ENCODE measurements at regions not wholly inside any gene's neighbourhood (a gene's known extent, or its start where the extent isn't known, plus 50 kb on each side); places are given as distances from the start of the nearest gene placed in this dataset.

DNA sequence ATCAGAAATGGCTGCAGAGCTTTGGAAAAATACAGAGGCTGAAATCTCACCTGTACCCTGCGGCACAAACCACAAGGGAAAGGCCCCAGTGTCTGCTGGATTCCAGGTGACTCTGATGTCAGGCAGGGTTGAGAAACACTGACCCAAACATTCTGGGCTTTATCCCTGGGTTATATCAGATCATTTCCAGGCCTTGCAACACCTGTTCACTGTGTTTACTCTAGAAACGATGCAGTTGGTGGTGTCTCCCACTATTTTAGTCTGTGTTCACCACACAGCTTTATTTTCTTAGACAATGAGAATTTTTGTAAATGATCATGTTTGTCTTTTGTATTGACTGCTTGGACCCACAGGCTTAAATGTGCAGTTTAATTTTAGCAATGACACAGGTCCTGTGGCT, 151.5 kb upstream of the SDK2 start:
- no peak for TF ChIP-seq BHLHE40 (IDR thresholded peaks at IDR 0.05; ENCODE audit: borderline replicate concordance)
- no peak for TF ChIP-seq TARDBP (IDR thresholded peaks at IDR 0.05)
- no peak for TF ChIP-seq FOXM1 (IDR thresholded peaks at IDR 0.05; ENCODE audit: borderline replicate concordance)
- no peak for TF ChIP-seq SUZ12 (IDR thresholded peaks at IDR 0.05)
- TF ChIP-seq SP1 (IDR thresholded peaks at IDR 0.05), result no peak
- TF ChIP-seq L3MBTL2 (conservative IDR thresholded peaks at IDR 0.05), result no peak
- no peak for TF ChIP-seq ELF4 (IDR thresholded peaks at IDR 0.05)

Measured in HEK293T (cell line).